ENCODE measurements at regions not wholly inside any gene's neighbourhood (a gene's known extent, or its start where the extent isn't known, plus 50 kb on each side); places are given as distances from the start of the nearest gene placed in this dataset.

GRCh38 chr16:65981057-65981456 is 385.4 kb upstream of the CDH5 start:
- TF ChIP-seq CTCF (IDR thresholded peaks at IDR 0.05), result no peak
- TF ChIP-seq EZH2 (IDR thresholded peaks at IDR 0.05; ENCODE audit: borderline replicate concordance, insufficient read depth, low read depth, low read length, poor library complexity, severe bottlenecking), result no peak
